GM21576 (cell line): ENCODE measurements at regions not wholly inside any gene's neighbourhood (a gene's known extent, or its start where the extent isn't known, plus 50 kb on each side); places are given as distances from the start of the nearest gene placed in this dataset.

ENCODE experiments used
- ATAC-seq: cut with Tn5 transposase; IDR thresholded peaks from one replicate; pipeline ENCODE4 v1.9.1; 2021; ENCODE audit warnings: mild to moderate bottlenecking, moderate library complexity; ENCODE audit not compliant: unreplicated experiment

GRCh38 chr14:53567236-53567780, 389.3 kb downstream of the BMP4 start:
- no peak for ATAC-seq

DNA sequence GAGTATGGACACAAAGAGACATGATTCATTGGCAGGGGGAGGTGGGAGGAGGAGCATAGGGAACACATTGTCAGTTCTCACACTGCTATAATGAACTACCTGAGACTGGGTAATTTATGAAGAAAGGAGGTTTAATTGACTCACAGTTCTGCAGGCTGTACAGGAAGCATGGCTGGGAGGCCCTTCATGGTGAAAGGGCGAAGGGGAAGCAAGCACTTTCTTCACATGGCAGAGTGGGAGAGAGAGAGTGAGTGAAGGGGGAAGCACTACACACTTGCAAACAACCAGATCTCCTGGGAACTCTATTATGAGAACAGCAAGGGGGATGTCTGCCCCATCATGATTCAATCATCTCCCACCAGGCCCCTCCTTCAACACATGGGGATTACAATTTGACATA, 391.8 kb downstream of the BMP4 start:
- ATAC-seq, result no peak

- no peak for ATAC-seq
Observed at GRCh38 chr14:53563628-53564027, 393.0 kb downstream of the BMP4 start.

DNA sequence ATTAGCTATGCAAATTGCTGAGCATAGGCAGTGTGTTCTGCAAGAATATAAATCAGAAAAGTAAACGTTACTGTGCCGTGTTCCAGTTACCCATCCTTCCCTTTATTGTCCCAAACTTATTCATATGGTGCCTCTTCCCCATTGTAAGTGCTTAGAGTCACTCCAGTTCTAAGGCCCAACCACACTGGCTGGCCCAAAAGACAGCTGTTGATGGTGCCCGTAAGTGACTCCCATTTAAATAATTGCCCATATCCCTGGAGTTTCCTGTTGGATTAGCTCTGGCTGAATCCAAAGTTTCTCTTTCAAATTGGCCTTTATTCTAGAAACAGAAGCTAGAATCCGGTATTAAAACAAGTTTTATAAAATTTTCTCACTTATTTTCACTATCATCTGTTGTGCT, 400.1 kb upstream of the DDHD1 start:
- ATAC-seq, result no peak

DNA sequence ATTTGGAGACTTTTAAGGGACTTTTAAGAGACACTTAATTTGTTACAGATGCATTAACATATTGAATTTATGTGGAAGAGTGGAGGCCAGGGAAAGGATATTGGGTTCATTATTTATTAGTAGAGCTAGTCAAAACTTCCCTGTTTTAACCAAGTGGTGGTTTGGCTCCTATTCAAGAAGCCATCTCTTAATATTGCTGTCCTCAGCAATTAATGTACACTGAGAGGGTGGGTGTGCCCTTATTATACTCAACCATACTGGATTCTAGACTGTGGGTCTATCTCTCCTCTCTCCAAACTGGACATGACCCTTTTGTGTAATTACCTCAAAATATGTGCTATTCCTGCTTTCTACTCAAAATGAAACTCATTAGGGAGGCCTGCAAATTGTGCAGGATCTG, 398.7 kb upstream of the DDHD1 start:
- no peak for ATAC-seq

DNA sequence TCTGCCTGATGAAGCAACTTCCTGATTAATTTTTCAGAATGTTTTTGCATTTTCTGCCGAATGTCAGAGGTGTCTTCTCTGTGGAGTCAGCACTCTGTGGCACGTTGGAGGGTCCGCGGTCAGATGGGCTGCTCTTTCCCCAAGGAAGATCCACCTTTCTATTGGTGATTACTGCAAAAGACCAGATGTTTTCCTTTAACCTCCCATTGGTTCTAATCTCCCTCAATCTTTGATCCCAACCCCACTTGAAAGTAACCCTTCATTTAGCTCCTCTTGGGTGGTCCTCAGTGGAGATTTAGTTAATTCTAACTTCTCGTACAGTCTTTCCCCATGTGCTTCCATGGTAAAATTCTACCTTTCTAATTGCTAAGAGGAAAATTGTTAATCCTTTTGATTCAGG, 397.7 kb upstream of the DDHD1 start:
- ATAC-seq, result no peak

DNA sequence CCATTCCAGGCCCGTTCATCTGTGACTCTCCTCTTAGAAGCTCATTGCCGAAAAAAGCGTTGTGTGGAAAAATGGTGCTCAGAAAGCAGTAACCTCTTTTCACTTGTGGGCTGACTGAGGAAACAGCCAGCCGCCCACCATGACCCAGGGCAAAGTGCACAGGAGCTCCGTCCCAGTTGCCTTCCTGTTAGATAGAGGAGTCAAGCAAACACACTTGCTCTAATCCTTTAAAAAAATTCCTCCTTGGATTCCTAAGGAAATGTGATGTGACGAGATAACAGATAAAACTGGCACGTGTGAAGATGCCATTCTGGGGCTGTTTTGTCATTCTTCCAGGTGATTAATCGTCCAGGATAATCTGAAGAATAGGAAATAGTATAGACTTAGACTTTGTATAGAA, 396.8 kb upstream of the DDHD1 start:
- no peak for ATAC-seq

DNA sequence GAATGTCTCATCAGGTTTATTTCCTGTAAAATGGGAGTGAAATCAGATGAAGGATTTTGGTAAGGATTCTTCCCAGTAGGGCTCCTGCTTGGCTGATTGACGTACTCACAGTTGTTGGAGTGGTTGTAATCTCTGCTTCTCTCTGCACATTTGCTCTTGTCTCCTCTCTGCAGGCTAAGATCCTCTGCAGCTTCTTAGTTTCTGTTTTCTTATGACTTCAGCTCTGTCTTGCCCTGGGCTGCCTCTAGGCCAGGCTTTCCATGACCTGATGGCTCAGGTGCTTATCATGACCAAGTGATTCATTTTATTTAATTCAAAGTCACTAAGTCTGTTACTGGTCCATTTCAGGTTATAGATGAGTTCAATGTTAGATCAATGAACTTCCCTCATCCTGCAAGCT, 394.5 kb upstream of the DDHD1 start:
- ATAC-seq, result no peak

DNA sequence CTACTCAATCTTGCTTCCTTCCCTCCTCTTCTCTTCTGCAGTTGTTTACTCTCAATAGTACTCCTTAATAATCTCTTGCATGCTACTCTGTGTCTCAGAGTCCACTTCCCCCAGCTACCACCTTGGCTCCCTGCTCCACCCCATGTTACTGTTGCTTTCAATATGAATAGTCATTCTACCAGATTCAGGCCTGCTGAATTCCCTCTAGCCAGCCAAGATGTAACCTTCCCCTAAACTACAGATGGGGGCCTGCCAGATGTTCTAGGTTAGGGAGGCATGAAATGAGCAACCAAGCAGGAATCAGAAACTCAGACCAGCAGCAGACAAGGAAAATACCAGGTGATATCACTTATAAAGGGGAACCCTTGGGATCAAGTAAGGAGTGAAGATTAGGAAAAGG, 392.1 kb upstream of the DDHD1 start:
- ATAC-seq, result peak; percentile 76

- ATAC-seq, result no peak
Observed at GRCh38 chr14:53542732-53543131, 389.6 kb upstream of the DDHD1 start.

DNA sequence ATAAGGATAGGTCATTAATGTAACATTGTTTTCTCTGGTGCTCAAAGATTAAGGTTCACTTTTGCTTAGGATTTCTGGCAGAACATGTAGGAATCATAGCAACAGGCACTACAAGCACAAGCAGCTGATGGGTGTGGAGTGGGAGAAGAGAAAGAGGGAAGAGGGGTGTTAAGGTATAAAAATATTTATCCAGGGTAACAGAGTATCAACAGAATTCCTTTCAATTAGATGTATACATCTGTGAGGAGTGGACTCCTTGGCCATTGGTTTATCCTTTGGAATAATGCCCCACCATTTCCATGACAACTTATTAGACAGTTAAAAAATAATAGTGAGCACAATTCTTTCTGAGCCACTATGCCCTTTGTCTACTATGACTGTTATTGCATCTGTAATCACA, 388.3 kb upstream of the DDHD1 start:
- ATAC-seq, result no peak

DNA sequence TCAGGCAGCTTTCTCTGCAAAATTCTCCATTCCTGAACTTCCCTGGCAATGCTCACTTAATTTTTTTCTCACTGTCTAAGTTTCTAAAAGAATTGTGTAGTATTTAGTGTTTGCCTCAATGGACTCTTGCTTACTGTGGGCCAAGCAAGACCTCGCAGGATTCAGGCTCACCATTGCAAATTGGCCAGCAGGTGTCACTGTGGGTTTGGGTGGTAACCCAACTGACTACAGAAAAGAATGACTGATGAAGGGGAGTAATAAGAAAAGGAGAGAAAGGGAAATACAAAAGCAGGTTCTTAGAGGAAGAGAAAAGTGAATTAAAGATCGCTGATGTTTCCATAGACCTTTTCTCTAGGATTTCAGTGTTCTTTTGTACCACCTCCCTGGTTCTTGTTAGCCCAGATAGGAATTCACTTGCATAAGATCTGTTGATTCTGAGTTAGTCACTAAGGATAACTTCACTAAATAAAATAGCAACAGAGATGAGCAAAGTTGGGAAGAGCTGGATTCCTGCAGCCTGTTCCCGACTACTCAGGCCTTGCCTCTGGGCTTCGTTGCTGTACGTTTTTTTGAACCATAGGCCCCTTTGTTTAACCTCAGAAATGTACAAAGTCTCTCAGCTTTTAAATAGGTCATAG, 386.5 kb upstream of the DDHD1 start:
- peak; percentile 60 for ATAC-seq

DNA sequence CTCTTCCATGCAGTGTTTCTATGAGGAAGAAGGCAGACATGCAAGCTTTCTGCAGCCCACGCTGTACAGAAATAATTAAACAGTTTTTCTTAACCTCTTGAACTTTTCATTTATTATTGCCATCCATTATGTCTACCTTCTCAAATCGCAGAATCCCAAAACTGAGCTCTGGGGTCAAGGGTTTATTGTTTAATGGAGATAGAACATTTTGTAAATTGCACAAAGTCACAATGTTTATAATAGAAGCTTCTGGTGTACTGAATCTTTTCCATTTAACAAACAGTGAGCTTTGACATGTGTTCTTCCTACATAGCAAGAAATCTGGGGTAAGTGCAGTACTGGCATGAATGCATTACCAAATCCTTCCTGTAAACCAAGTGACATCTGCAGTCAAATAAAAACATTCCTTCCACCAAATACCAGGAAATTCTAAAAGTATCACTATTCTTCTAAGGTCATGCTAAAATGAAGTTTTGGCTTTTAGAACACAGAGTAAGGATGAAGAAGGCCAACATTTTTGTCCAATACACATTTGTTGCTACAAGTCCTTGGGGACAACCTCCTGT, 385.3 kb upstream of the DDHD1 start:
- ATAC-seq, result no peak

DNA sequence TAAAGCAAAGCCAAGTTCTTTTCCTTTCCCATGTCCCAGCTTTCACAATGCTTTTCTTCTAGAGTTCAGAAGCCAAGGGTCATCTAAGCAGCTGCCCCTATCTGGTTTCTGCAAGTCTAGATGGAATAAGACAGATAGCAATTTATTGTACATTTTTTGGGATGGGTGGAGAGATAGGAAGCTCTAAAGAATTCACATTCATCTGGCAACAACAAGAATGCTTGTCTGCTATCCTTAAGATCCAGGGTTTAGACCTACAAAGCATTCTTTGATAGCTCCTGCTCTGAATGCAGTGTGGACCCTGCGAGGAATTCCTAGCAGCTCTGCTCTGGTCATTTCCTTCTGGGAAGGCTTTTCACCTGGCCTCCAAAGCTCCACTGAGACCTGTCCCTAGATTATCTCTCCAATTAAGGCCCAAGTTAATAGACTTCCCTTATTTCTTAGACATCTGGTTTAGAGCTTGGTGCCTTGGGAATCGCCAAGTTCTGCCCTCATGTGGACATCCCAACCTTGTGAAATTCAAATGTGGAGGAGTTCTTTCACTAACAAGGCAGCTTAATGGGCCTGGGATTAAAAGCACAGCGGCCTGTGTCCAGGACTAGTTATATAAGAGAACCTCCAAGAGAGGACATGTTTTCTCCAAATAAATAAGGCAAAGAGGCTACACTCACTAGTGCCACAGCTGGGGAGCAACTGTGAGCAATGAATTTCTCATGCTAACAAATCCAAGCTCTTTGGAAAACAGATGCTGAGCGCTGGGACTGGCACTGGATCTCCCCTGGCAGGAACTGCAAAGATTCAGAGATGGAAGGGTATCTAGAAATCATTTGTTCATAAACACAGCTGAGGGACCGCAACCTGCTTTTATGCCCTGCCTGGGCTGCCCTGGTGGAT, 384.5 kb upstream of the DDHD1 start:
- no peak for ATAC-seq

GRCh38 chr14:53536446-53536845, 383.3 kb upstream of the DDHD1 start:
- no peak for ATAC-seq

- no peak for ATAC-seq
Observed at GRCh38 chr14:53534841-53535240, 381.7 kb upstream of the DDHD1 start.

GRCh38 chr14:53533384-53533970, 380.4 kb upstream of the DDHD1 start:
- no peak for ATAC-seq

DNA sequence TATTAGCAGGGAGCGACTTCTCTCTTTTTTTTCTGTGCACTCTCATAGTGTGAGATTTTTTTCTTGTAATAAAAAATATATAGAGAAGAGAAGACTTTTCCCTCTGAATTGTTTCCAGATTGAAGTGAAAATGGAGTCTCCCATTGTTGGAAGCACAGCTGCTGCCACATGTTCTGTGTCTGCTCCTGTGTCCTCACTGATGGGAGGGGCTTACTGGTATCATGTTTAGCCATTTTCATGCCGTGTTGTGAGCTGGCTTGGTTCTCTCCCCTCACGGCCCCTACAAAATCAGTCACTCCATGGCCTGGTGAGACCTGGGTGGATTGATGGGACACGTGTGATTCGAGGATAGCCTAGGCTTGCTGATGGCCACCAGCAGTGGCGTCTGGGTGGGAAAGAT, 379.7 kb upstream of the DDHD1 start:
- ATAC-seq, result no peak

GRCh38 chr14:53531730-53532129, 378.6 kb upstream of the DDHD1 start:
- no peak for ATAC-seq

- no peak for ATAC-seq
Observed at GRCh38 chr14:53531156-53531555, 378.0 kb upstream of the DDHD1 start.

DNA sequence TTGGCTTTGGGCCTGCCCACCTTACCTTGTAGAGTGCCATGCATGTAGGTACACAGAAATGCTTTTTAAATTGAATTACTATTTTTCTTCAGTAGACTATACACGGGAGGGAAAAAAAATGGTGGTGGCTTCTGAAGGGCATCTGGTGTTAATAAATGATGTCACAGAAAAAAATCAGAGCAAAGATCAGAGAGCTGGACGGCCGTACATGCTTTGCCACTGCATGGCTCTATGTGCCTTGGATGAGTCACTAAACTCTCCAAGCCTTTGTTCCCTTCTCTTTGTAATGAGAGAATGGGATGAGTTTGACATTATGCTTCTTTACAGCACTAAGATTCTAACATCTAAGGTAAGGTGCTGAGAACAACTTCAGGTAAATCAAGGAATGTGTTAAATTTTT, 376.4 kb upstream of the DDHD1 start:
- no peak for ATAC-seq
